PC-3 (cell line): ENCODE measurements at regions not wholly inside any gene's neighbourhood (a gene's known extent, or its start where the extent isn't known, plus 50 kb on each side); places are given as distances from the start of the nearest gene placed in this dataset.

Experiments
- EZH2 ChIP-seq: fragments of 300-600 bp; sonication (generic); IDR thresholded peaks from one replicate; pipeline ENCODE4 v1.6.1; 2017; ENCODE audit warnings: antibody characterized with exemption, mild to moderate bottlenecking, low read length; ENCODE audit not compliant: unreplicated experiment
- TF ChIP-seq, protein P1 (sequence below): fragments of 300-600 bp; sonication (generic); conservative IDR thresholded peaks from 2 replicates; pipeline ENCODE4 v1.5.1; 2017; ENCODE audit warnings: antibody characterized with exemption, low read depth, mild to moderate bottlenecking, low read length

DNA sequence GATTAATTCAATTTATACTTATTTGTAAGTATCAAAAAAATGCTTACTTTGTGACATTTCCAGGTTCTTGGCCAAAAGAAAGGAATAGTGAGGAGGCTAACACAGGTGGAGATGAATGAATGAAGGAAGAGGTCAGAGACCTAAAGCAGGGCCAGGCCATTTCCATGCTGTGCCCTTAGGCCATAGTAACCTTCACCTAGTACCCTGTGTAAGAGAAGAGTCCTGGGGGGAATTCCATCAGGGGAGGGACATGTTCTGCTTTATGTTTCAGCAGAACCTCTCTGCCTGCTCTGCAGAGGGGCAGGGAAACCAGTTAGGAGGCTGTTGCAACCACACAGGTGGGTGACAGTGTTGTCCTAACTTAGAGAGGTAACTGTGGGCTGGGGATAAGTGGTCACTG lies 204.2 kb upstream of the CDH20 start:
- TF ChIP-seq, protein P1, sequence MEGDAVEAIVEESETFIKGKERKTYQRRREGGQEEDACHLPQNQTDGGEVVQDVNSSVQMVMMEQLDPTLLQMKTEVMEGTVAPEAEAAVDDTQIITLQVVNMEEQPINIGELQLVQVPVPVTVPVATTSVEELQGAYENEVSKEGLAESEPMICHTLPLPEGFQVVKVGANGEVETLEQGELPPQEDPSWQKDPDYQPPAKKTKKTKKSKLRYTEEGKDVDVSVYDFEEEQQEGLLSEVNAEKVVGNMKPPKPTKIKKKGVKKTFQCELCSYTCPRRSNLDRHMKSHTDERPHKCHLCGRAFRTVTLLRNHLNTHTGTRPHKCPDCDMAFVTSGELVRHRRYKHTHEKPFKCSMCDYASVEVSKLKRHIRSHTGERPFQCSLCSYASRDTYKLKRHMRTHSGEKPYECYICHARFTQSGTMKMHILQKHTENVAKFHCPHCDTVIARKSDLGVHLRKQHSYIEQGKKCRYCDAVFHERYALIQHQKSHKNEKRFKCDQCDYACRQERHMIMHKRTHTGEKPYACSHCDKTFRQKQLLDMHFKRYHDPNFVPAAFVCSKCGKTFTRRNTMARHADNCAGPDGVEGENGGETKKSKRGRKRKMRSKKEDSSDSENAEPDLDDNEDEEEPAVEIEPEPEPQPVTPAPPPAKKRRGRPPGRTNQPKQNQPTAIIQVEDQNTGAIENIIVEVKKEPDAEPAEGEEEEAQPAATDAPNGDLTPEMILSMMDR, result no peak
- no peak for TF ChIP-seq EZH2
